GM19468 (cell line): ENCODE measurements at regions not wholly inside any gene's neighbourhood (a gene's known extent, or its start where the extent isn't known, plus 50 kb on each side); places are given as distances from the start of the nearest gene placed in this dataset.
"Not testable (repeated sequence)": the region's sequence is repeated elsewhere in the genome, so short reads cannot be mapped to it uniquely, and the experiment has no call there.

Experiments used
- ATAC-seq: cut with Tn5 transposase; IDR thresholded peaks from one replicate; pipeline ENCODE4 v1.9.1; 2021; ENCODE audit warnings: mild to moderate bottlenecking, moderate library complexity, moderate number of reproducible peaks; ENCODE audit not compliant: unreplicated experiment; ENCODE audit errors: extremely low read depth

DNA sequence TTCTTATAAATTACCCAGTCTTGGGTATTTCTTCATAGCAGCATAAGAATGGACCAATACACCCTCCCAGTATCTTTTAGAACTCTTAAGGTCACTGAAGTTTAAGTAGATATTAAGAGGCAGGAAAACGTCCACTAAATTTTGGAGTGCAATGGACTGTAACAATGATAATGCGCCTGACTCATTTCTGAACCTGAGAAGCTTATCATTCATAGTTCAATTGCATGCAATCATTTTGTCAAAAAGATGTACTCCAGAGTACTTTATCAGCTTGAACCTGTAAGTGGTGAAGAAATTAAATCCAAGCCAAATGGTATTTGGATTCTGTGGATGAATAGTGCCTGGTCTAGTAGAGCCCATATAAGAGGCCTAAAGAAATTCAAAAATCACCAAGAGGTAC, 196.5 kb upstream of the CDH9 start:
- no peak for ATAC-seq

DNA sequence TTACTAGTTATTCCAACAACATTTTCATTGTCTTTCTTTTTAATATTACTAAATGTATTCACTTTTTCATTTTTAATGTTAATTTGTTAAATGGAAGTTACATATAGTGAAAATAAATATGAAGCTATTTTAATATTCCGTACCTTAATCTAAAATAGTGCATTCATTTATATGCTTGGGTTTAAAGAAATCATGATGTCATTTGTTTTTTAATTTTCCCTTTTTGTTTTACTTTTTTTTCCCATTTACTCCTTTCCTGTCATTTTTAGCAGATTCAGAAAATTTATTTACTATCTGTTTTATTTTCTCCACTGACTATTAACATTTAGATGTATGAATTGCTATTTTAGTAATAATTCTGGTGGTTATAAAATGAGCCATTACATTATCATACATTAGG, 183.0 kb upstream of the CDH9 start:
- ATAC-seq: no peak

DNA sequence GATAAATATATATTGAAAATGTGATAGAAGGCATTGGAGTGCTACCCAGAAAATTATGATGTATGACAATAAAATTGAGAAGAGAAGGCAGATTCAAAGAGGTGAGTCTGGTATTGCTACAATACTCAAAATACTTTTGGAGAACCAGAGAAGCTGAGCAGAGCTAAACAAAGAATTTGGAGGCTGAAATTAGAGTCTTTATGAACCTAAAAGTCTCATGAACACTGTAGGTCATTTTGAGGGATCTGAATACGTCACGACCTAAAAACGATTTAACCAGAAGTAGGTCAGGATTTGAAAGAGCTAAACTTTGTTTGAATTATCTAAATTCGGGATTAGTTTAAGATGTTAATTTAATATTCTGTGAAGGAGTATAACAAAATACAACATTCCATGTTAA, 182.4 kb upstream of the CDH9 start:
- no peak for ATAC-seq

DNA sequence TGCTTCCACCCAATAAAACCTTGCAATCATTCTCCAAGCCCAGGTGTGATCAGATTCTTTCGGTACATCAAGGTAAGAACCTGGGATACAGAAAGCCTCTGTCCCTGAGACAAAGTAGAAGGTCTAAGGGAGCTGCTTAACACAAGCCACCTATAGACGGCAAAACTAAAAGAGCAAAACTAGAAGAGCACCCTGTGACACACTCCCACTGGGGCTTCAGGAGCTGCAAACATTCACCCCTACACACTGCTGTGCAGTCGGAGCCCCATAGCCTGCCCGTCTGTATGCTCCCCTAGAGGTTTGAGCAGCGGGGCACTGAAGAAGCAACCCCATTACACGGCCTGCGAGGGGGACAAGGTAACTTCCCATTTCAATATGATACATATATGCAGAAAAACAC, 179.6 kb upstream of the CDH9 start:
- ATAC-seq: no peak

DNA sequence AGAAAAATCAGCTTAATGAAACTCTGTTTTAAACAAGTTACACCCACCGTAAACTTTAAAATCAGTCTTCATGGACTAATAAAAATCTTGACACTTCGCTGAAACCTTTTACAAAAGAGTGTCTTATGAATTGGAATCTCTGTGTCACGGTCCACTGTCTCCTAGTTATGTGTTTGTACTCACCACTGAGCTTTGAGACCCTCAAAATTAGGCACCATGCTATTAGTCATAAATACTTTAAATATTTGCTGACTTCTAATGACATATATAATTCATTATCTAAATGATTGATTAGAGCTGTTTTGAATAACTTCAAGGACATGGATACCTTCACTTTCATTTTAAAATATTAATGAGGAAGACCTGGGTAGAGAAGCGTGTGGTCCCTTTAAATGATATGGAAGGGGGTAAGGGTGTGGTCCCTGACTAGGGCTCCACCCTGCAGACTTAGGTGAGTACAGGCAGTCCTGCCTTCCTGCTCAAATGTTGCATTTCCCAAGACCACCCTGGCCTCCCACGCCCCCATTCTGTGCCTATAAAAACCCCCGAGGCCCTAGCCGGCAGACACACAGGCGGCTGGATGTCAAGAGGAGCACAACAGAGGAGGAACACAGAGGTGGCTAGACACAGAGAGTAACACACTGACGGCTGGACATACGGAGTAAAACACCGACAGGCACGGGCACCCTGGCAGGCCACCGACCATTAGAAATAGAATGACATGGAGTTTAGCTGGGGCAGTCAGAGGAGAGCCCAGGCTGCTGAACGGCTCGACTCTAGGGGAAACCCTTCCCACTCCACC, 179.0 kb upstream of the CDH9 start:
- no peak for ATAC-seq

DNA sequence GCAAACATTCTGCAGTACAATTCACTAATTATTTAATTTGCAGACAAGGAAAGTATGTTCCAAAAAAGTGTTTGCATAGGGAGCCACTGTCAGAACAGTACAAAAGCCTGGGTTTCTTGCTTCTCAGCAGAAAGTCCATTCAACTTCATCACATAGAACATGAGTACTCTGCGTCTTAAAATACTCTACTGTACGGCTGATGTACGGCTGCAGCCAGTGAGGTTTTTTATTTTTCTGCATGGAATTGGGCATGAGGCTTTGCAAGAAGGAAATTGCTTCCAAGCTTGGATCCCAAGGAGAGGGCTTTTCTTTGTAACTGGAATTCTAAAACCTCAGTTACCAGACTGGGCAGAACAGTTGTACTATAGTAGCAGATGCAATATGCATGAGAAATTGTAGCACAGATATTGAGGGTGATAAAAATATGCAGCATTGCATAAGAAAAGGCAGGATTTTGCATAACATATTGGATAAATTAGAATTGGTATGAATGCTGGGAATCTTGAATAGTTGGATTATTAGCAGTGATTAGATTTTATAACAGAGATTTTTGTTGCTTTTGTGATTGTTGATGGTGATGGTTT, 178.1 kb upstream of the CDH9 start:
- no peak for ATAC-seq

DNA sequence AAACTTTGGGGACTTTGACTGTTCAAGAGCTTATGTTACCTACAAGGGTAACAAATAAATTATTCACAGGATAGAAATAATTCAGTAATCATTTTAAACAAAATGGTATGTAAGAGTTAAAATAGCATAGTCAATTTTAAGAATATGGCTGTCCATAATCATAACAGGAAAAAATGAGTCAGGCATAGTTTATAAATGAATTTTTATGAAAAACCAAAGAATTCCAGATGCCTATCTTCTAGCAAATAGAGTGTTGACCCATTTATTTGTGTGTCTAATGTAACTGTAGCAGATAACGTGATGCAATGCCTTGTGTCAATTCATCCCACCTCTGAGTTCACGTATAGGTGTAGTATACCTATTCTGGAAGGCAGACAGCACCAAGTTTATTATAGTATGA, 169.7 kb upstream of the CDH9 start:
- no peak for ATAC-seq

- ATAC-seq: no peak
These were observed 153.6 kb upstream of the CDH9 start for GRCh38 chr5:27191786-27192510.

GRCh38 chr5:27172693-27173092, 134.3 kb upstream of the CDH9 start:
- ATAC-seq: no peak

- ATAC-seq: no peak
These were observed 133.4 kb upstream of the CDH9 start for GRCh38 chr5:27171761-27172261.

- no peak for ATAC-seq
These were observed 120.4 kb upstream of the CDH9 start for GRCh38 chr5:27158775-27159174.

DNA sequence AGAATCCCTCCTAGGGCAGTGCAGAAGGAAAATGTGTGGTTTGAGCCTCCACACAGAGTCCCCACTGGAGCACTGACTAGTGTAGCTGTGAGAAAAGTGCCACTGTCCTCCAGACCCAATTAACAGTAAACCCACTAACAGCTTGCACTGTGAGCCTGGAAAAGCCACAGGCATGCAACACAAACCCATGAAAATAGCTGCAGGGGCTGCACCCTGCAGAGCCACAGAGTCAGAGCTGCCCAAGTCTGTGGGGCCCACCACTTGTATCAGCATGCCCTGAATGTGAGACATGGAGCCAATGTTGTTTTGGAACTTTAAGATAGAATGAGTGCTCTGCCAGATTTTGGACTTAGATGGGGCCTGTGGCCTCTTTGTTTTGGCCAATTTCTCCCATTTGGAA, 119.8 kb upstream of the CDH9 start:
- ATAC-seq: no peak

- no peak for ATAC-seq
These were observed 106.1 kb upstream of the CDH9 start for GRCh38 chr5:27144456-27144855.

GRCh38 chr5:27140831-27141230, 102.4 kb upstream of the CDH9 start:
- ATAC-seq: no peak

DNA sequence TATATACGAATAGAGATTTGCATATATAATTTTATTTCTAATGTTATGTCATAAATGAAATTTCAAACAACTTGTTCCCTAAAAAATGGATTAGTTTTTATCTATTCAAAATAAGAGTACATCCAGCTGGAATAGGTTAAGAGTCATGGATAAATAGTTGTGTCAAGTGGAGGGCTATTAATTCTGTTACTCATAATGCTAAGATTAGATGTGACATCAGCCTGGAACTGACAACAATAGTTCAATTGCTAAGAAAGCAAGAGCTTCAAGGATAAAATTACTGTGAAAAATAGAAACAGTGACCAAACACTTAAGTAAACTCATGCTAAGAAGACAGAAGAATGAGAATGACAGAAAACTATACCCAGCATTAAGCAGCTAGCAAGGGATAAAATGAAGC, 92.2 kb upstream of the CDH9 start:
- no peak for ATAC-seq

DNA sequence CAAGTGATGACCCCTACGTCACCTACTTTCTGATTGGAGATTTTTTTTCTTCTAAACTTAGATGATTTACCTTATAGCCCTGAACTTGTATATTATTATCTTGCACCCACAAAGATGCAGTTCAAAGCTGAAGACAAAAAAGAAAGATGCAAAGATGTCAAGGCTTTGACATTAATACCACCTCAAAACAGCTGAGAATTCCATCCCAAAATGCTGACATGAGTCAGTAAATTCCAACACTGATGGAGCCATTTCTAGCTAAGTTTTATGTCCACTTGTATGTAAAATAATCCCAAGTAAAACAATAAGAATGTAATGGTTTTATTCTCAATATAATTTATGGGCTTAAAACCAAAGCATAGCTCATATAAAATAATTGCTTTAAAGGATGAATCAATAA, 91.5 kb upstream of the CDH9 start:
- no peak for ATAC-seq

GRCh38 chr5:27125856-27126255, 87.5 kb upstream of the CDH9 start:
- no peak for ATAC-seq

DNA sequence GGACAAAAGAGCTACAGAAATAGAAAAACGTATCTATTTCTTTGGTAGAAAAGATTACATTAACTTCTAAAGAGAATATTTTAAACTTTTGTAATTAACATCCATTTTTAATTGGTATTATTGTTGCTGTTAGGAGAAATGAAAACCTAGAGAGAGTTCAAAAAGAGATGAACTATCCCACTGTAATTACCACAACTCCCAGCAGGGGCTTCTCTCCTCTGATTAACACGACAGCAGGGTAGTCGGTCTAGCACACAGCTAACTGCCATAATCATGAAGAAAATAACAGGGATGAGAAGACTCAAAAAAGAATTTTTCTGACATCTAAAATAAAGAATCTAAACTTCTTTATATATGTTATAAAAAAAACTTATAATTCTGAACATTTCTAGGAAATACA, 86.2 kb upstream of the CDH9 start:
- ATAC-seq: no peak

GRCh38 chr5:27119736-27120321, 81.4 kb upstream of the CDH9 start:
- ATAC-seq: not testable (repeated sequence)

GRCh38 chr5:27103486-27103885, 65.1 kb upstream of the CDH9 start:
- no peak for ATAC-seq

GRCh38 chr5:27095761-27096160, 57.4 kb upstream of the CDH9 start:
- not testable (repeated sequence) for ATAC-seq
